ENCODE measurements at regions not wholly inside any gene's neighbourhood (a gene's known extent, or its start where the extent isn't known, plus 50 kb on each side); places are given as distances from the start of the nearest gene placed in this dataset.
A peak's percentile ranks its signal among the peaks of the same experiment; 100 is the strongest.

GRCh38 chr4:14769993-14770392, 232.3 kb upstream of the CPEB2 start:
- no peak for DNase-seq (ENCODE audit: low read depth, low spot score)

- DNase-seq (ENCODE audit: low read depth, low spot score) = no peak
These were observed 231.2 kb upstream of the CPEB2 start for GRCh38 chr4:14771094-14771493.

GRCh38 chr4:14771504-14772175, 230.6 kb upstream of the CPEB2 start:
- no peak for DNase-seq (ENCODE audit: low read depth, low spot score)

GRCh38 chr4:14772388-14772787, 229.9 kb upstream of the CPEB2 start:
- no peak for DNase-seq (ENCODE audit: low read depth, low spot score)

- peak; percentile 31 for DNase-seq (ENCODE audit: low read depth, low spot score)
These were observed 219.0 kb upstream of the CPEB2 start for GRCh38 chr4:14783011-14783877.

GRCh38 chr4:14787221-14787620, 215.1 kb upstream of the CPEB2 start:
- DNase-seq (ENCODE audit: low read depth, low spot score) = no peak

GRCh38 chr4:14787894-14788293, 214.4 kb upstream of the CPEB2 start:
- no peak for DNase-seq (ENCODE audit: low read depth, low spot score)

- no peak for DNase-seq (ENCODE audit: low read depth, low spot score)
These were observed 211.8 kb upstream of the CPEB2 start for GRCh38 chr4:14790494-14790893.

GRCh38 chr4:14792702-14793227, 209.5 kb upstream of the CPEB2 start:
- no peak for DNase-seq (ENCODE audit: low read depth, low spot score)

GRCh38 chr4:14800977-14801376, 201.3 kb upstream of the CPEB2 start:
- DNase-seq (ENCODE audit: low read depth, low spot score) = no peak

- DNase-seq (ENCODE audit: low read depth, low spot score) = no peak
These were observed 199.7 kb upstream of the CPEB2 start for GRCh38 chr4:14802596-14802995.

GRCh38 chr4:14807856-14808255, 194.4 kb upstream of the CPEB2 start:
- DNase-seq (ENCODE audit: low read depth, low spot score) = no peak

- DNase-seq (ENCODE audit: low read depth, low spot score) = no peak
These were observed 193.1 kb upstream of the CPEB2 start for GRCh38 chr4:14809203-14809602.

GRCh38 chr4:14810121-14810520, 192.2 kb upstream of the CPEB2 start:
- no peak for DNase-seq (ENCODE audit: low read depth, low spot score)

GRCh38 chr4:14810568-14810967, 191.7 kb upstream of the CPEB2 start:
- DNase-seq (ENCODE audit: low read depth, low spot score) = no peak

GRCh38 chr4:14812101-14812500, 190.2 kb upstream of the CPEB2 start:
- DNase-seq (ENCODE audit: low read depth, low spot score) = no peak

GRCh38 chr4:14816623-14817261, 185.5 kb upstream of the CPEB2 start:
- DNase-seq (ENCODE audit: low read depth, low spot score) = no peak

GRCh38 chr4:14824189-14824588, 178.1 kb upstream of the CPEB2 start:
- DNase-seq (ENCODE audit: low read depth, low spot score) = no peak

GRCh38 chr4:14827111-14827510, 175.2 kb upstream of the CPEB2 start:
- peak; percentile 12 for DNase-seq (ENCODE audit: low read depth, low spot score)

- DNase-seq (ENCODE audit: low read depth, low spot score) = no peak
These were observed 172.5 kb upstream of the CPEB2 start for GRCh38 chr4:14829795-14830194.

- no peak for DNase-seq (ENCODE audit: low read depth, low spot score)
These were observed 170.9 kb upstream of the CPEB2 start for GRCh38 chr4:14831416-14831815.

- DNase-seq (ENCODE audit: low read depth, low spot score) = no peak
These were observed 169.2 kb upstream of the CPEB2 start for GRCh38 chr4:14833053-14833452.
